Large intestine (tissue), 3 donors: ENCODE measurements at regions not wholly inside any gene's neighbourhood (a gene's known extent, or its start where the extent isn't known, plus 50 kb on each side); places are given as distances from the start of the nearest gene placed in this dataset.

Experiments used
- DNase-seq, 2 donors: peaks; one replicate each; pipeline versions ENCODE4 v3.0.0 to v3.0.0-alpha.2; 2013
- H3K27ac ChIP-seq: one replicate; pipeline ENCODE4 v1.5.1; 2013; ENCODE audit warnings: low read length
- H3K27me3 ChIP-seq: 2 replicates; pipeline ENCODE4 v1.6.1; 2013; ENCODE audit warnings: low read length; ENCODE audit not compliant: control insufficient read depth, insufficient read depth
- H3K36me3 ChIP-seq: 2 replicates; pipeline ENCODE4 v1.6.1; 2013; ENCODE audit warnings: low read length; ENCODE audit not compliant: control insufficient read depth, insufficient read depth
- H3K4me1 ChIP-seq: one replicate; pipeline ENCODE4 v1.6.1; 2013; ENCODE audit warnings: low read length; ENCODE audit not compliant: control insufficient read depth, insufficient read depth
- H3K4me3 ChIP-seq: one replicate; pipeline ENCODE4 v1.5.1; 2013; ENCODE audit warnings: low read length
- H3K9me3 ChIP-seq: one replicate; pipeline ENCODE4 v1.6.1; 2013; ENCODE audit warnings: mild to moderate bottlenecking, low read depth, low read length, moderate library complexity; ENCODE audit not compliant: control insufficient read depth
- WGBS: methylation state at CpG from one replicate; pipeline ENCODE4 v1.1.5; 2013; ENCODE audit warnings: low lambda C conversion rate; ENCODE audit not compliant: insufficient coverage; 5-methylcytosine and 5-hydroxymethylcytosine counted together

DNA sequence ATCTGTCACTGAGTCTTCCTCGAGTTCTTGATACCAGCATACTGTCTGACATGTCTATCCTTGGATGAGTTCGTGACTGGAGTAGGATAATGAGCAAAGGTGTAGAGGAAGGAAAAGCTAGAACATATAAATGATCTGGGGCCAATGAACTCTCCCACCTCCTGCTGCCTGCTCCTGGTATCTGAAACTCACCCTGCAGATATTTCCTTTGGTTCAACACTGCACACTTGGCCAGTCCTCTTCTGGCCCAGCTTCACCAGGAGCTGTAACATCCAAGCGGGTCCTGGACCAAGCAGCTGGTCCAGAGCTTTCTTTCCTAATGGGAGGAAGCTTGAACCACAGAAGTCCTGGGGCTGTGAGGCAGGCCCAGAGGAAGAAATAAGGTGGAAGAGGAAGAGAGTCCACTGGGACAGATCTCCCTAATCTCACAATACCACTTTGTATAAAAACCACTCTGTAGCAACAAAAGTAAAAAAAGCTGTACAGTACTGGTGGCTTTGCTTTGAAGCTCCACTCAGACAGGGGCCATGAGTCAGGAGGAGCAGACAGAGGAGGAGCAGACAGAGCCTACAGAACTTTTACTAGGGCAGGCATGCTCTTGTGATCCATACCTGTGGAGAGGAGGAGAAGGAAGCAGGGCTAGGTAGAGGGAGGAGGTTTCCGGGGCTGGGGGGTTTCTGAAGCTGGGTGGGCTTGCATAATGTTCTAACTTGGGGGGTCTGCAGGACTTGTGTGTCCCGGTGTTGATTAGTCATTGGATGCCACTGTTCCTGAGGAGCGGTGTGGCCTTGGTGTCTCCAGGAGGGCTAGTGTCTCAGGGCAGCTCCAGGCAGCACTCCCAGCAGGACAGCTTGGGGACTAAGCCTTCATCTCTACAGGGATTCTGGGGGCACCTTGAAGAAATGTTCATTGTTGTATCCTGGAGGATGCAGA, 166.9 kb downstream of the ABHD5 start:
- no peak for DNase-seq
- Histone ChIP-seq H3K9me3 (no peaks in the 10 kb centered on the region), H3K4me3 (no peak overlapping the region), H3K27ac (no peak overlapping the region), H3K27me3 (peaks cover 40% of the 10 kb centered on the region), H3K36me3 (no peaks in the 10 kb centered on the region), H3K4me1 (no peaks in the 10 kb centered on the region)
- 100% methylated on average over 1 of the region's 6 CpGs for WGBS

DNA sequence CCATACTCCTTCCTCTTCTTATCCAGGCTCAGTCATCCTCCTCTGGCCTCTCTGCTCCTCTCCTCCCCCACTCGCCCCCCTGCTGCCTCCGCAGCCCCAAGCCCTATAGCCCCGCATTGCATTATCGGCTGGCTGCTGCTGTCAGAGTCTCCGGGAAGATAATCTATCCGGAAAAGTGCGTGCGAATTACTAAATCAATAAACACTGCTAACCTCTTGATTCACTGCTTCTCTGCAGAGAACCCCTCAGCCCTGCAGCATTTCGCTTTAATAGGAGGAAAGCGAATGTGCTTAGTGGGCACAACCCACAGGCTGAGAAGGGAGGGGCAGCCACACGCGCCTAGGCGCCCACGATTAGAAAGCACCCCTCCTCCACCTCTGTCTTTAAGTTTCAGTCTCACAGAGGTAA, 167.6 kb downstream of the ABHD5 start:
- DNase-seq, result peak in 1 of 2 donors; percentile 37
- H3K27ac ChIP-seq, result no peak overlapping the region

GRCh38 chr3:43859766-43860165, 169.0 kb downstream of the ABHD5 start:
- no peaks in the 10 kb centered on the region for H3K36me3 ChIP-seq
- DNase-seq, result no peak
- no peak overlapping the region for H3K4me3 ChIP-seq
- peaks cover 39% of the 10 kb centered on the region for H3K27me3 ChIP-seq
- WGBS, result no CpG with 5 or more reads among the region's 3 CpGs
- no peak overlapping the region for H3K27ac ChIP-seq
- H3K9me3 ChIP-seq, result no peaks in the 10 kb centered on the region
- H3K4me1 ChIP-seq, result no peaks in the 10 kb centered on the region

More for the DNA sequence above, 167.6 kb downstream of the ABHD5 start:
- H3K4me3 ChIP-seq, result no peak overlapping the region
- H3K4me1 ChIP-seq, result no peaks in the 10 kb centered on the region
- H3K36me3 ChIP-seq, result no peaks in the 10 kb centered on the region
- WGBS, result no CpG with 5 or more reads among the region's 14 CpGs
- peaks cover 40% of the 10 kb centered on the region for H3K27me3 ChIP-seq
- no peaks in the 10 kb centered on the region for H3K9me3 ChIP-seq

DNA sequence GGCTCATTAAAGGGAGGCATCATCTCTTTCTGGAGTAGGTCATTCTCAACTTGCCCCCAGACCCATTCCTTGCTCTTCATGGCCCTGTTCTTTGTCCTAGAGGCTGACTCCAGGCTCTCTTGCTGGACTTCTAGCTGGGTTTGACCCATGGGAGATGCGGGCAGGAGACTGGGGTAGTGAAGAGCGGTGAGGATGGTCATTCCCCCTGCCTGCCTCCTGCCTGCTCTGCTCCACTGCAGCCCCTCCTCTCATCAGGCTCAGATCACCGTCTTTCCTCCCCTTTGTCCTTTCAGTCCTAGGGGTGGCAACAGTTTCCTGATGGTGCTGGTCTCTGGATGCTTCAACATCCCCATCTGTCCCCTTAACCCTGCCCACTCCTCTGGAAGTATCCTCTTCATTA, 170.9 kb downstream of the ABHD5 start:
- no CpG with 5 or more reads among the region's 3 CpGs for WGBS
- no peak for DNase-seq
- Histone ChIP-seq H3K4me1 (no peaks in the 10 kb centered on the region), H3K9me3 (no peaks in the 10 kb centered on the region), H3K27ac (no peak overlapping the region), H3K4me3 (no peak overlapping the region), H3K27me3 (peaks cover 25% of the 10 kb centered on the region), H3K36me3 (no peaks in the 10 kb centered on the region)

DNA sequence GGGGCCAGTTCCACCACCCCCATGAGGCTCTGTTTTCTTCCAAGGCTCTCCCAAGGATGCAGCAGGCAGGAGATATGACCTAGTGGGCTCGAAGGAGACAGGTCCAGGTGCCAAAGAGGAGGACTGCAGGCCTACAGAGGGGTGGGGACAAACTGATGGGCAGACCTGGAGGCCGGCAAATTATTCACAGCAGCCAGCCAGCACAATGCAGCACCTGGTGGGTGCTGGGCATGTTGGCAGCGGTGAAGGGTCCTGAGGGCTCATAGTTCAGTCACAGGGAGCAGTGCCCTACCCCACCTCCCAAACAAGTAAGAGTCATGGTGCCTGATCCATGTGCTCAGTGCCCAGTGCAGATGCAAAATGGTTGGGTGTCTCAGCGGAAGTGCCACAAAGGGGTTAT, 171.7 kb downstream of the ABHD5 start:
- Histone ChIP-seq H3K27ac (no peak overlapping the region), H3K4me1 (no peaks in the 10 kb centered on the region), H3K4me3 (no peak overlapping the region), H3K9me3 (no peaks in the 10 kb centered on the region), H3K27me3 (peaks cover 18% of the 10 kb centered on the region), H3K36me3 (no peaks in the 10 kb centered on the region)
- no peak for DNase-seq
- WGBS, result no CpG with 5 or more reads among the region's 4 CpGs

- H3K4me3 ChIP-seq, result no peak overlapping the region
- no peaks in the 10 kb centered on the region for H3K36me3 ChIP-seq
- no peaks in the 10 kb centered on the region for H3K9me3 ChIP-seq
- no peaks in the 10 kb centered on the region for H3K4me1 ChIP-seq
- peaks cover 11% of the 10 kb centered on the region for H3K27me3 ChIP-seq
- no CpG with 5 or more reads among the region's 8 CpGs for WGBS
- DNase-seq, result no peak
- no peak overlapping the region for H3K27ac ChIP-seq
Measured at GRCh38 chr3:43862992-43863805, 172.5 kb downstream of the ABHD5 start.

- no peak for DNase-seq
- H3K4me3 ChIP-seq, result no peak overlapping the region
- H3K27me3 ChIP-seq, result peaks cover 10% of the 10 kb centered on the region
- no CpG with 5 or more reads among the region's 6 CpGs for WGBS
- H3K4me1 ChIP-seq, result no peaks in the 10 kb centered on the region
- no peak overlapping the region for H3K27ac ChIP-seq
- no peaks in the 10 kb centered on the region for H3K9me3 ChIP-seq
- H3K36me3 ChIP-seq, result no peaks in the 10 kb centered on the region
Measured at GRCh38 chr3:43863966-43864933, 173.5 kb downstream of the ABHD5 start.

DNA sequence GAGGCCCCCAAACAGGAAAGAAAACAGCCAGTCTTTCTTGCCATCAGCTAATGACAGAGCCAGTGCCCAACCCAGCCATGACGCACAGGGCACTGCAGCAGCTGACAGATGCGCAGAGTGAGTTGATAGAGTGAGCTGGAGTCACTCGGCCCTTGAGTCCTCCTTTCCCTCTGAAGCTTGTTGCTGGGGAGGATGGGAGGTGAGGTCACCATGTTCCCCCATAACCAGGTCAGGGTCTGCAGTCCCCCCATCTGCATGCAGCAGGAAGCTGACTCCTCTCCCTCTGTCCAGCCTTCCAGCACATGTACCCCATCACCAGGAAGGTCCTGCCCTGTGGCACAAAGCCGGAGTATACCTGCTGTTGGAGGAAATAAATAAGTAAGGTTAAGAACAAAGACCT, 174.6 kb downstream of the ABHD5 start:
- DNase-seq, result no peak
- no peaks in the 10 kb centered on the region for H3K9me3 ChIP-seq
- H3K27me3 ChIP-seq, result peaks cover 17% of the 10 kb centered on the region
- H3K27ac ChIP-seq, result no peak overlapping the region
- no CpG with 5 or more reads among the region's 4 CpGs for WGBS
- H3K36me3 ChIP-seq, result no peaks in the 10 kb centered on the region
- H3K4me3 ChIP-seq, result no peak overlapping the region
- no peaks in the 10 kb centered on the region for H3K4me1 ChIP-seq

DNA sequence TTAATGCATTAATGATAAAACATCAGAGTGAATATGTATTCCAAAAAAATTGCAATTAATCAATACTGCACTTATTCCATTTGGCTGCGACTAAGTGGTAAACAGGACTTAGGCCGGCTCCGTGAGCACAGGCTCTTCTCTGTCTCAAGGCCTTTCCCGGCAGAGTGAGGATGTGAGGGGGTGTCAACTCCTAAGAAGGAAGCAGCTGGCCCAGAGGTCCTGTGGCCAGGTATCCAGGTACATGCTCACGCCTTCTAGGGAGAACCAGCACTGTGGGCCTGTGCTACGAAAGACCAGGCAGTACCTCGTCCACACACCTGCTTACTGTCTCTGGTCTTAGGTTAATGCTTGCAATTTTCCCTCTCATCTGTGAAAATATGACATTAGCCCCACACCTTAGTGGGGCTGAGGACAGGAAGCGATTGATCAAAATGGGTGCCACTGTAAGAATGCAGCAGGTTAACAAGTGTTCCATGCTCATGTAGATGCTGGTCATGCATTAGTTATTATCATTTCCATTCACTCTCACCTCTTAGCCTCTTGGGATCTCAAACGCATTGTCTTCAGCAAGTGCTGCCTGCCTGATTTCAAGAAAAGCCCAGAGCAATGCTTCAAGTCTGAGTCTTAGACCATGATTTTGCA, 175.3 kb downstream of the ABHD5 start:
- H3K4me3 ChIP-seq, result no peak overlapping the region
- no peaks in the 10 kb centered on the region for H3K9me3 ChIP-seq
- H3K36me3 ChIP-seq, result no peaks in the 10 kb centered on the region
- DNase-seq, result no peak
- H3K4me1 ChIP-seq, result no peaks in the 10 kb centered on the region
- H3K27ac ChIP-seq, result no peak overlapping the region
- no CpG with 5 or more reads among the region's 9 CpGs for whole genome bisulfite sequencing
- H3K27me3 ChIP-seq, result peaks cover 22% of the 10 kb centered on the region
